Fibroblast of lung (primary cell): ENCODE measurements at regions not wholly inside any gene's neighbourhood (a gene's known extent, or its start where the extent isn't known, plus 50 kb on each side); places are given as distances from the start of the nearest gene placed in this dataset.

Experiments
- DNase-seq, 2 donors: peaks; one replicate each; pipeline versions ENCODE4 v3.0.0 to v3.0.0-alpha.2; 2010; ENCODE audit warnings: low read depth in 2 of 2
- H2AFZ ChIP-seq: 2 replicates; pipeline ENCODE4 v1.5.1; 2012; ENCODE audit warnings: low read length, control low read depth, inconsistent platforms
- H3K27ac ChIP-seq: 2 replicates; pipeline ENCODE4 v1.5.1; 2011; ENCODE audit warnings: low read length, control low read depth; ENCODE audit not compliant: insufficient read depth
- H3K27me3 ChIP-seq: 2 replicates; pipeline ENCODE4 v1.5.1; 2011; ENCODE audit warnings: mild to moderate bottlenecking, low read length; ENCODE audit not compliant: control insufficient read depth, insufficient read depth
- H3K36me3 ChIP-seq: 2 replicates; pipeline ENCODE4 v1.5.1; 2011; ENCODE audit warnings: low read length; ENCODE audit not compliant: control insufficient read depth, insufficient read depth
- H3K4me1 ChIP-seq: 2 replicates; pipeline ENCODE4 v1.5.1; 2011; ENCODE audit warnings: low read length; ENCODE audit not compliant: control insufficient read depth, insufficient read depth; ENCODE audit errors: extremely low read depth
- H3K4me2 ChIP-seq: 2 replicates; pipeline ENCODE4 v1.5.1; 2011; ENCODE audit warnings: low read length, control low read depth; ENCODE audit not compliant: insufficient read depth; ENCODE audit errors: extremely low read depth
- H3K4me3 ChIP-seq, 4 experiments: fragments of 200-600 bp in 1 of 4; sonication (generic) in 1 of 4; replicated peaks in 1 of 4; 2 replicates each; pipeline ENCODE4 v1.5.1; 2011 to 2016; ENCODE audit warnings: low read length in 4 of 4, low read depth in 3 of 4, mild to moderate bottlenecking in 3 of 4, control low read depth in 2 of 4, inconsistent platforms in 1 of 4, mixed read lengths in 1 of 4; ENCODE audit not compliant: insufficient read depth in 1 of 4; ENCODE audit errors: control extremely low read depth in 1 of 4
- H3K79me2 ChIP-seq: 2 replicates; pipeline ENCODE4 v1.5.1; 2012; ENCODE audit warnings: mild to moderate bottlenecking, low read length, inconsistent platforms; ENCODE audit not compliant: control insufficient read depth, insufficient read depth
- H3K9ac ChIP-seq: 2 replicates; pipeline ENCODE4 v1.5.1; 2011; ENCODE audit warnings: mild to moderate bottlenecking, low read length, control low read depth; ENCODE audit not compliant: insufficient read depth
- H3K9me3 ChIP-seq: 2 replicates; pipeline ENCODE4 v1.5.1; 2012; ENCODE audit warnings: low read depth, low read length; ENCODE audit not compliant: control insufficient read depth, insufficient read depth
- H4K20me1 ChIP-seq: 2 replicates; pipeline ENCODE4 v1.5.1; 2011; ENCODE audit warnings: low read length; ENCODE audit not compliant: control insufficient read depth, insufficient read depth; ENCODE audit errors: extremely low read depth
- CTCF ChIP-seq, 2 donors: IDR thresholded peaks in 1 of 2; conservative IDR thresholded peaks in 1 of 2; 1 replicate in 1 of 2; 2 replicates in 1 of 2; pipeline ENCODE4 v1.5.1; 2011 to 2012; ENCODE audit warnings: low read length in 2 of 2, control low read depth in 1 of 2, inconsistent platforms in 1 of 2, low read depth in 1 of 2, mild to moderate bottlenecking in 1 of 2
- EZH2 ChIP-seq: IDR thresholded peaks from 2 replicates; pipeline ENCODE4 v1.5.1; 2012; ENCODE audit warnings: low read length, control low read depth, mild to moderate bottlenecking; ENCODE audit errors: missing control alignments

- Histone ChIP-seq H3K27ac (no peak overlapping the region), H2AFZ (no peak overlapping the region), H3K4me3 (no peak overlapping the region), H3K27me3 (no peaks in the 10 kb centered on the region), H3K36me3 (no peaks in the 10 kb centered on the region), H3K4me2 (no peak overlapping the region), H4K20me1 (peaks cover 2% of the 10 kb centered on the region), H3K9ac (no peak overlapping the region), H3K79me2 (no peaks in the 10 kb centered on the region), H3K4me1 (no peaks in the 10 kb centered on the region), H3K9me3 (no peaks in the 10 kb centered on the region)
- no peak for TF ChIP-seq EZH2
- TF ChIP-seq CTCF (conservative IDR thresholded peaks at IDR 0.05 in 1 of 2, IDR thresholded peaks at IDR 0.05 in 1 of 2; ENCODE audit: low read depth in 1 of 2, low read length in 2 of 2) = no peak
- no peak for DNase-seq
Observed at GRCh38 chr4:144357975-144358374, 217.5 kb upstream of the GYPA start.

GRCh38 chr4:144360146-144360793 is 219.8 kb upstream of the GYPA start:
- no peak overlapping the region for H3K4me3 ChIP-seq
- H3K4me1 ChIP-seq = no peaks in the 10 kb centered on the region
- H3K4me2 ChIP-seq = no peak overlapping the region
- no peaks in the 10 kb centered on the region for H3K9me3 ChIP-seq
- H4K20me1 ChIP-seq = peaks cover 2% of the 10 kb centered on the region
- no peaks in the 10 kb centered on the region for H3K27me3 ChIP-seq
- no peak overlapping the region for H3K27ac ChIP-seq
- DNase-seq = no peak
- no peak overlapping the region for H3K9ac ChIP-seq
- no peak for TF ChIP-seq CTCF (conservative IDR thresholded peaks at IDR 0.05 in 1 of 2, IDR thresholded peaks at IDR 0.05 in 1 of 2; ENCODE audit: low read depth in 1 of 2, low read length in 2 of 2)
- H2AFZ ChIP-seq = no peak overlapping the region
- H3K79me2 ChIP-seq = no peaks in the 10 kb centered on the region
- no peaks in the 10 kb centered on the region for H3K36me3 ChIP-seq

- Histone ChIP-seq H2AFZ (no peak overlapping the region), H3K4me2 (no peak overlapping the region), H4K20me1 (peaks cover 2% of the 10 kb centered on the region), H3K4me1 (no peaks in the 10 kb centered on the region), H3K36me3 (no peaks in the 10 kb centered on the region), H3K79me2 (no peaks in the 10 kb centered on the region), H3K27me3 (no peaks in the 10 kb centered on the region), H3K27ac (no peak overlapping the region), H3K9me3 (no peaks in the 10 kb centered on the region), H3K9ac (no peak overlapping the region), H3K4me3 (no peak overlapping the region)
- no peak for TF ChIP-seq EZH2
- no peak for TF ChIP-seq CTCF (conservative IDR thresholded peaks at IDR 0.05 in 1 of 2, IDR thresholded peaks at IDR 0.05 in 1 of 2; ENCODE audit: low read depth in 1 of 2, low read length in 2 of 2)
- no peak for DNase-seq
Observed at GRCh38 chr4:144362366-144362765, 221.8 kb upstream of the GYPA start.
